SK-N-SH treated with all-trans-retinoic acid at 6 μM for 48 hours (cell line): ENCODE measurements at regions not wholly inside any gene's neighbourhood (a gene's known extent, or its start where the extent isn't known, plus 50 kb on each side); places are given as distances from the start of the nearest gene placed in this dataset.

Source experiments
- ATAC-seq: fragments of 200-7000 bp; cut with Tn5 transposase; 3 replicates; pipeline ENCODE4 v1.9.1; 2020; ENCODE audit warnings: mild to moderate bottlenecking, moderate library complexity
- ARNTL ChIP-seq: fragments of 450-650 bp; formaldehyde crosslinking; IDR thresholded peaks from 2 replicates; pipeline ENCODE4 v1.5.0; 2020; ENCODE audit warnings: low read depth, mild to moderate bottlenecking, moderate library complexity, borderline replicate concordance
- BACH2 ChIP-seq: fragments of 250-450 bp; sonication (Bioruptor Pico); IDR thresholded peaks from 2 replicates; pipeline ENCODE4 v1.9.0; 2021; ENCODE audit warnings: mild to moderate bottlenecking, borderline replicate concordance
- CREB5 ChIP-seq: fragments of 250-450 bp; sonication (Bioruptor Pico); IDR thresholded peaks from 2 replicates; pipeline ENCODE4 v1.5.1; 2020; ENCODE audit warnings: low read depth, mild to moderate bottlenecking, moderate library complexity
- CSDC2 ChIP-seq: fragments of 250-450 bp; sonication (Bioruptor Pico); IDR thresholded peaks from 2 replicates; pipeline ENCODE4 v1.5.0; 2020; ENCODE audit warnings: mild to moderate bottlenecking, moderate library complexity
- CSRNP3 ChIP-seq: fragments of 250-450 bp; sonication (Bioruptor Pico); IDR thresholded peaks from 2 replicates; pipeline ENCODE4 v1.5.1; 2021; ENCODE audit warnings: mild to moderate bottlenecking, moderate library complexity
- ESRRG ChIP-seq: fragments of 250-450 bp; sonication (Bioruptor Pico); IDR thresholded peaks from 2 replicates; pipeline ENCODE4 v1.6.1; 2021; ENCODE audit warnings: mild to moderate bottlenecking
- GLIS3 ChIP-seq: fragments of 250-450 bp; sonication (Bioruptor Pico); IDR thresholded peaks from 2 replicates; pipeline ENCODE4 v1.5.0; 2020; ENCODE audit warnings: mild to moderate bottlenecking, moderate library complexity
- ISL1 ChIP-seq: fragments of 250-450 bp; sonication (Bioruptor Pico); IDR thresholded peaks from 2 replicates; pipeline ENCODE4 v2.1.2; 2022; ENCODE audit warnings: mild to moderate bottlenecking, moderate library complexity
- OSR1 ChIP-seq: fragments of 250-450 bp; sonication (Bioruptor Pico); IDR thresholded peaks from 2 replicates; pipeline ENCODE4 v1.8.0; 2022; ENCODE audit warnings: moderate library complexity, mild to moderate bottlenecking, inconsistent platforms
- PATZ1 ChIP-seq: fragments of 250-450 bp; sonication (Bioruptor Pico); IDR thresholded peaks from 2 replicates; pipeline ENCODE4 v1.8.0; 2020; ENCODE audit warnings: mild to moderate bottlenecking, moderate library complexity, borderline replicate concordance
- POU6F1 ChIP-seq: fragments of 250-450 bp; sonication (Bioruptor Pico); IDR thresholded peaks from 2 replicates; pipeline ENCODE4 v1.8.0; 2021; ENCODE audit warnings: low read depth, mild to moderate bottlenecking, moderate library complexity, borderline replicate concordance
- PPARA ChIP-seq: fragments of 250-450 bp; sonication (Bioruptor Pico); IDR thresholded peaks from 2 replicates; pipeline ENCODE4 v1.5.0; 2020; ENCODE audit warnings: mild to moderate bottlenecking, borderline replicate concordance
- RARB ChIP-seq: fragments of 250-450 bp; sonication (Bioruptor Pico); IDR thresholded peaks from 2 replicates; pipeline ENCODE4 v1.8.0; 2021; ENCODE audit warnings: mild to moderate bottlenecking, moderate library complexity
- SNAI2 ChIP-seq: fragments of 250-450 bp; sonication (Bioruptor Pico); IDR thresholded peaks from 2 replicates; pipeline ENCODE4 v1.5.0; 2020; ENCODE audit warnings: mild to moderate bottlenecking, moderate library complexity
- TCF4 ChIP-seq: fragments of 250-450 bp; sonication (Bioruptor Pico); IDR thresholded peaks from 2 replicates; pipeline ENCODE4 v1.8.0; 2021; ENCODE audit warnings: mild to moderate bottlenecking, moderate library complexity, borderline replicate concordance
- TOX ChIP-seq: fragments of 250-450 bp; sonication (Bioruptor Pico); IDR thresholded peaks from 2 replicates; pipeline ENCODE4 v1.8.0; 2021; ENCODE audit warnings: mild to moderate bottlenecking, moderate library complexity, borderline replicate concordance
- TSHZ2 ChIP-seq: fragments of 250-450 bp; sonication (Bioruptor Pico); IDR thresholded peaks from 2 replicates; pipeline ENCODE4 v1.5.0; 2020; ENCODE audit warnings: mild to moderate bottlenecking, moderate library complexity
- ZC3H10 ChIP-seq: fragments of 250-450 bp; sonication (Bioruptor Pico); IDR thresholded peaks from 2 replicates; pipeline ENCODE4 v1.5.1; 2021; ENCODE audit warnings: mild to moderate bottlenecking, moderate library complexity
- ZFP3 ChIP-seq: fragments of 250-450 bp; sonication (Bioruptor Pico); IDR thresholded peaks from 2 replicates; pipeline ENCODE4 v1.5.0; 2020; ENCODE audit warnings: mild to moderate bottlenecking, moderate library complexity
- ZFP30 ChIP-seq: fragments of 450-650 bp; formaldehyde crosslinking; IDR thresholded peaks from 2 replicates; pipeline ENCODE4 v1.5.0; 2022; ENCODE audit warnings: mild to moderate bottlenecking, moderate library complexity
- ZNF565 ChIP-seq: fragments of 450-650 bp; formaldehyde crosslinking; conservative IDR thresholded peaks from 2 replicates; pipeline ENCODE4 v1.5.0; 2020; ENCODE audit warnings: low read depth, mild to moderate bottlenecking, moderate library complexity
- ZNF70 ChIP-seq: fragments of 450-650 bp; formaldehyde crosslinking; IDR thresholded peaks from 2 replicates; pipeline ENCODE4 v1.5.0; 2020; ENCODE audit warnings: mild to moderate bottlenecking, moderate library complexity
- ZNF8 ChIP-seq: fragments of 450-650 bp; formaldehyde crosslinking; IDR thresholded peaks from 2 replicates; pipeline ENCODE4 v1.5.0; 2020; ENCODE audit warnings: mild to moderate bottlenecking, moderate library complexity

- TF ChIP-seq ZNF565 (CRISPR knock-in tag): no peak
- no peak for TF ChIP-seq ZFP30 (CRISPR knock-in tag)
These were observed 507.2 kb upstream of the PBX1 start (continued) for GRCh38 chr1:164051782-164052181.

GRCh38 chr1:164054331-164054730, 504.7 kb upstream of the PBX1 start:
- TF ChIP-seq PPARA (CRISPR knock-in tag): no peak
- TF ChIP-seq ESRRG: no peak
- no peak for TF ChIP-seq RARB (CRISPR knock-in tag)
- no peak for TF ChIP-seq TCF4 (CRISPR knock-in tag)
- no peak for TF ChIP-seq ZFP30 (CRISPR knock-in tag)
- TF ChIP-seq TSHZ2 (CRISPR knock-in tag): no peak
- TF ChIP-seq TOX (CRISPR knock-in tag): no peak
- no peak for TF ChIP-seq PATZ1 (CRISPR knock-in tag)
- no peak for TF ChIP-seq ZFP3 (CRISPR knock-in tag)
- TF ChIP-seq ARNTL (CRISPR knock-in tag): no peak
- no peak for TF ChIP-seq CSDC2 (CRISPR knock-in tag)
- no peak for TF ChIP-seq SNAI2 (CRISPR knock-in tag)
- TF ChIP-seq OSR1 (CRISPR knock-in tag): no peak
- TF ChIP-seq CREB5: no peak
- no peak for TF ChIP-seq BACH2
- no peak for TF ChIP-seq GLIS3 (CRISPR knock-in tag)
- TF ChIP-seq ZNF8: no peak
- no peak for TF ChIP-seq ZNF565 (CRISPR knock-in tag)
- TF ChIP-seq ZC3H10 (CRISPR knock-in tag): no peak
- no peak for TF ChIP-seq CSRNP3
- no peak for ATAC-seq

GRCh38 chr1:164058198-164058597, 500.8 kb upstream of the PBX1 start:
- ATAC-seq: no peak
- no peak for TF ChIP-seq ISL1
- no peak for TF ChIP-seq CSDC2 (CRISPR knock-in tag)
- no peak for TF ChIP-seq POU6F1 (CRISPR knock-in tag)
- TF ChIP-seq ZNF70 (CRISPR knock-in tag): no peak
- no peak for TF ChIP-seq CSRNP3
- TF ChIP-seq PPARA (CRISPR knock-in tag): no peak
- TF ChIP-seq ZNF565 (CRISPR knock-in tag): no peak
- TF ChIP-seq ESRRG: no peak
- TF ChIP-seq CREB5: no peak
- TF ChIP-seq ARNTL (CRISPR knock-in tag): no peak
- TF ChIP-seq PATZ1 (CRISPR knock-in tag): no peak
- no peak for TF ChIP-seq ZC3H10 (CRISPR knock-in tag)
- no peak for TF ChIP-seq SNAI2 (CRISPR knock-in tag)
- TF ChIP-seq TOX (CRISPR knock-in tag): no peak
- TF ChIP-seq GLIS3 (CRISPR knock-in tag): no peak
- TF ChIP-seq OSR1 (CRISPR knock-in tag): no peak
- no peak for TF ChIP-seq RARB (CRISPR knock-in tag)
- no peak for TF ChIP-seq TCF4 (CRISPR knock-in tag)
- TF ChIP-seq ZFP3 (CRISPR knock-in tag): no peak
